Activated T-cell treated with anti-CD3 and anti-CD28 coated beads for 24 hours (primary cell): ENCODE measurements at regions not wholly inside any gene's neighbourhood (a gene's known extent, or its start where the extent isn't known, plus 50 kb on each side); places are given as distances from the start of the nearest gene placed in this dataset.
"Not testable (repeated sequence)": the region's sequence is repeated elsewhere in the genome, so short reads cannot be mapped to it uniquely, and the experiment has no call there.

Source experiments
- DNase-seq: peaks from one replicate; pipeline ENCODE4 v3.0.0-alpha.2; 2020; ENCODE audit warnings: low read depth

DNA sequence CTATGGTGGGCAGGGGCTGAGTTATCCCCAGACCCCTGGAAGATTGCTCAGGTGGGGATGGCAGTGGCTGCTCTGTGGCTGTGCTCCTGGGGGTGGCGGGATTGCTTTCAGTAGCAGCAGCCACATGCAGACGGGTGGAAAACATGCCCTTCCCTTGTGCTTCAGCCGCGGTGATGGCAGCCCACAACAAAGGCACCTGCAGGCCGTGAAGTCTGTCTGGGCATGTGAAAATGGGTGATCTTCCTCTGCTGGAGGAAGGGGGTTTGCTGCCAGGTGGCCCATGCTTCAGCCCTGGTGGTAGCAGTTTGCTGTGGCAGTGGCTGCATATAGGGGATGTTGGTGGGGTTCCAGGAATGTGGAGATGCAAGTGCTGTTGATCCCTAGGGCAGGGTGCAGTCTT lies 326.2 kb upstream of the RGS6 start:
- no peak for DNase-seq

GRCh38 chr14:71606575-71606974 lies 325.7 kb upstream of the RGS6 start:
- no peak for DNase-seq

DNA sequence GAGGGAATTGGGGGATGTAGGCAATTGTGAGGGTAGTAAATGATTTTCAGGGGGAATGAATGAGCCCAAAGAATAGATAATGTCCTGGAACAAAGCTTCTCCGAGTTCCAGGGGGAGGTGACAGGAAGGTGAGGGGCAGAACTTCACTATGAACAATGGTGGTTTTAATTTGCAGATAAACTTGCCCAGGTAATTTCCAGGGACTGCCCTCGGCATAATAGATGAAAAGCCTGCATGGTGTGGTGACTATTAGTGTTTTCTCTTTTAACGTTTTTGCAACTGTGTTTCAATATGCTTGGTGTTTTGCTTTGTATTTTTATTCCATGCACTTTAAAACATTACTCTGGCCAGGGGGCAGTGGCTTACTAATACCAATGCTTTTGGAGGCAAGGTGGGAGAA lies 325.2 kb upstream of the RGS6 start:
- no peak for DNase-seq

- DNase-seq: no peak
Observed at GRCh38 chr14:71610149-71610548, 322.1 kb upstream of the RGS6 start.

GRCh38 chr14:71610797-71611196 lies 321.4 kb upstream of the RGS6 start:
- DNase-seq: no peak

GRCh38 chr14:71613168-71613567 lies 319.1 kb upstream of the RGS6 start:
- DNase-seq: no peak

GRCh38 chr14:71616013-71616412 lies 316.2 kb upstream of the RGS6 start:
- no peak for DNase-seq

DNA sequence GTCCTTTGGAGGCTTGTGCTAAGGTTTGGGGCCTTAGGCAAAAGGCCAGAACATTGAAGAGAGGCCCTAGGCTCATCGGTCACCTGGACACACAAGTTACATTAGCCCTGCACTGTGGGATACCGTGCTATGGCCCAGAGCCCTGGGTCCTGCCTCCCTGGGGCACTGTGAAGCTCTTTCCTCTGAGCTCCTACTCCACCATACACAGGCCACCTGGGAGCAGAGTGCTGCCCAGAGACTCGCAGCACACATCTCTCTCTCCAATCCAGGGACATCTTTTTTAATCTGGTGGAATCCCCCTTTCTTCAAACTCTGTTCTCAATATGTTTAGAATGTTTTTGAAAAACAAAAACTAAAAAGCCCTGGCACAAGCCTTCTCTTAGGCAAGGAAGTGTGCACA lies 314.2 kb upstream of the RGS6 start:
- no peak for DNase-seq

- no peak for DNase-seq
Observed at GRCh38 chr14:71618716-71619115, 313.5 kb upstream of the RGS6 start.

GRCh38 chr14:71619472-71619871 lies 312.8 kb upstream of the RGS6 start:
- DNase-seq: no peak

GRCh38 chr14:71620401-71620800 lies 311.8 kb upstream of the RGS6 start:
- DNase-seq: no peak

GRCh38 chr14:71621276-71621675 lies 311.0 kb upstream of the RGS6 start:
- no peak for DNase-seq

DNA sequence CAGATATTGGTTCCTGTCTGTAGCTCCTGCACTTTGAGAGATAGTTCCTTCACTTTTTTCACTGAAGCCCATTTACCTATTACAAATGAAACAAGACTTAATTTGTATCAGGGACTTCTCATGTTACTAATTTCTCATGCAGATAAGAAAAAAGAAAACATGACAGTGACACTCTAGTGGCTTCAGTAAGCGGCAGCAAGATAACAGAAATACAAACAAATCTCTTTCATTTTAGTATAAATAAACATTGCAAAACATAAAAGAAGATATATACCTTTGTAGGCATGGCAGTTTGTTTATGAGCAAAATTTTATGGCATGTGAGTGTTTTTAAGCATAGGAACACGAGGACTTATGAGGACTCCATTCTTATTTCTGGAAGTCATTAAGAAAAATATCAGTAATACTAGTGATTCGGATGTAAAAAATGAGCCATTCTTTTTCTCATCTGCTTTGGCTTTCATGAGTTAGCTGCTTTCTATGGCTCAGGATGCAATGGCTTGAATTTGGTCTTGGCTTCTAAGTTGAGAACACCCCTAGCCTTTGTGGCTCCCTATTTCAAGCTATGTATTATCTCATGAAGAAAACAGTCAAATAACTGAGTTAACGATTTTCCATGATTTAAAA lies 310.1 kb upstream of the RGS6 start:
- no peak for DNase-seq

DNA sequence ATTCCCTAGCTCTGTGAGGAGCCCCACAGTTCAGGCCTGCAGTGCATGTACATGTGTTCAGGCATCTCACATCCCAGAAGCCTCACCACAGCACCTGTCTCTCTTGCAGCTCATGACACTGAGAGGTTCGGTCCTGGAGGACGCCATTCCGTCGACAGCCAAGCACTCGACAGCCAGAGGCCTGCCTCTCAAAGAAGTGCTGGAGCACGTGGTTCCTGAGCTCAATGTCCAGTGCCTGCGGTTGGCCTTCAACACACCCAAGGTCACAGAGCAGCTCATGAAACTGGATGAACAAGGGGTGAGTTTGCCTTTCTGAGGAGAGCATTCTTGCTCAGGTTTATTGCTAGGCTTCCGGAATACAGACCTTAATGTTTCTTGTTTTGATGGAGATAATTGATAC lies 308.3 kb upstream of the RGS6 start:
- no peak for DNase-seq

- no peak for DNase-seq
Observed at GRCh38 chr14:71625175-71625574, 307.1 kb upstream of the RGS6 start.

DNA sequence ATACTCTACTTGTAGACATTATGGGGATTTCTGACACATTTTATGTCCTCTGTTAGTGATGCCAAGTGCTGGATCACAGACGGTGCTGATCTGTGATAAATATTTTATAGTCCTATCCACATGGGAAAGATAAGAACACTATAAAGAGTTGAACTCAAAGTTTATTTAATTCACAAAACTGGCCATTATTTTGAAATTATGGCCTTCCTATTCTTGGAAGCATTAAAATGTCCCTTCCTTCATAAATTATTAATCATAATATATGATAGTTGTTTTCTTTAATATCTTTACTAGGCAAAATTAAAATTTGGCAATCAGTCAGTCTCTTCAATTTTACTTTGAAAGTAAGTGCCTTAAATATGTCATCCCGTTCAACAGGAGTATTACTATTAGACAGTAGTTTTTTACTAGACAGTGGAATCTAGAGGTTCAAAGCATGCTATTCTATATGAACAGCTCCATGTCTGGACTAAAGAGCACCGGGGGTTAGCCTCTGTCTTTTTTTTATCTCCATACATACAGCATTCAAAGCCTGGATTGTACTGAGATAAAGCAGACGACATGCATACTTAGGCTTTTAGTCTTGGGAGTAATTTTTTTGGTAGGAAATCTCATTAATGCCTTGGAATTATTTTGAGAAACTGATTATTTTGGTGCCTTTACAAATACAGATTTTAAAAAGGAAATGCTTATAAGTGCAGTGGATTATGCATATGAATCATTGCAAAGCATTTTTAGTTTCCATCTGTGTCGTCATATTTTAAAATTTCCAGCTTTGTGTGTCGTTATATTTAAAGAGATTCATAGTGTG lies 306.1 kb upstream of the RGS6 start:
- DNase-seq: no peak

- DNase-seq: no peak
Observed at GRCh38 chr14:71628433-71628832, 303.8 kb upstream of the RGS6 start.

DNA sequence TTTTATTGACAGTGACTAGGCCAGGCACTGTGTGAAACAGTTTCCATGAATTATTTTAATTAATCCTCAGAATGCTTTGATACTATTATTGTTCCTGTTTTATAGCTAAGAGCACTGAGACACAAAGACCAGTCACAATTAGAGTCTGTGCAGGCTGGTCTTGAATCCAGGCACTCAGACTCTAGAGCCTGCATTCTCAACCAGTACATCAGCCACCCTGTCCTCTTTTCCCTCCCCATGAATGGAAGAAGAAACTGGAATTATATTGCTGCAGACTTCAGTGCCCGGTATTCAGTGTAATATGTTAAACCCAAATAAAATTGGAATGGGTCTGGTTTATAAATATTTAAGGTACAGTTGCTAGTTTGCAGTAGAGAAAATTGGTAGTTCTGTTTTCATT lies 303.0 kb upstream of the RGS6 start:
- DNase-seq: no peak

DNA sequence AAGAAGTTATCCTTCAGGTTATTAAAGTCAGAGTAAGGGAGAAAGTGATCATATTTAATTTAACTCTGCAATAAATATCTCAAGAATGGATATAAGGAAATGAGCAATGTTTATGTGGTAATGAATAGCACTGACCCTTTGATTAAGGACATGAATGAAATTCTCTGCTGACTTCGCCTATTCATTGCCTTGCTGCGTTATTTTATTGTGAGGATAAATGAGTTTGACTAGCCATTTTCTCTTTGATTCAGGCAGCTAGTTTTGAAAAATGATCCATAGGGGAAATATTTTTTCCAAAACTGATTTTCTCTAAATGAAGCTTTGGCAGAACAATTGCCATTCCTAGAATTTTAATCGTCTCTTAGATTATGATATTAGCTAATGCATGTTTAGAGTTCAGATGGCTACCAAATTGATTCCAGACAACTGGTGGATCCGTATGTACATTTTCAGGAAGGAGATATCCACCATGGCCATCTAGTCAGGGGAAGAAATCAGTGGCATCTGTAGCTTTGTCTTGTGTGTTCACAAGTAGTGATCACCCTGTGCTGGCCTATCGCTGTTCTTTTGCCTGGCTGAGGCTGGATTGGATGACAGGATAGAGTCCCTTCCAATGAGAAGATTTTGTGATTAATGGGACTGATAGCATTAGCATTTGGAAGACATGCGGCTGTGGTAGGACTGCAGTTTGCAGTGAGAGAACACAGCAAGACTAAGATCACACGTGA lies 302.3 kb upstream of the RGS6 start:
- no peak for DNase-seq

DNA sequence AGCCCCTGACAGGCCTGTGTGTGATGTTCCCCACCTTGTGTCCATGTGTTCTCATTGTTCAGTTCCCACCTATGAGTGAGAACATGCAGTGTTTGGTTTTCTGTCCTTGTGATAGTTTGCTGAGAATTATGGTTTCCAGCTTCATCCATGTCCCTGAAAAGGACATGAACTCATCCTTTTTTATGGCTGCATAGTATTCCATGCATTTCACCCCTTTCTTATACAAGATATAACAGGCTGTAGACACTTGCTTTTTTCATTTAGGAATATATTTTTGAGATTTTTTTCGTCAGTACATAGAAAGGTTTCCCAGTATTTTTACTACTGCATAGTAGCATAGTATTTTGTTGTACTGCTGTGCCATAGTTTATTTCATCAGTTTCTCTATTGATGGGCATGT lies 301.2 kb upstream of the RGS6 start:
- DNase-seq: not testable (repeated sequence)

DNA sequence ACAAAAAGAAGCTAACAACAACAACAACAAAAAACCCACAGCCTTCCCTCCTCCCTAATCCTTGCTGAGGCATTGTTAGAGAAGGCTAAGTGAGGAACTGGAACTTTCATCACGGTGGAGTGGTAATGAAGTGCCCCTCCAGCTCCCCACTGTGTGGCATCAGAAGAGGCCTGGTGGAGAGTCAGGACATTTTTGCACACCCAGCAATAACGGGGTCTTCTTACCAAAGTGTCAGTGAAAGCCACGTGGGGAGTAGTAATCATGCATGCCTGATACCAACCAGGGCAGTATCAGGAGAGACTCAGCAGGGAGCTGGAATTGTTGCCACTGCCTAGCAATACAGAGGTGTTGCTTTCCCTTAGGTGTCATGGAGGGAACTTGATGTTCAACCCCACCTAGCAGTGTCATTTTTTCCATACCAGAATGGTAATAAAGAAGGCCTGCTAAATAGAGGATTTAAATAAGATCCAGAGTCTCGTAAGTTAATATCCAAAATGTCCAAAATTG lies 299.7 kb upstream of the RGS6 start:
- DNase-seq: no peak

GRCh38 chr14:71636076-71636475 lies 296.2 kb upstream of the RGS6 start:
- DNase-seq: no peak
